ENCODE measurements at regions not wholly inside any gene's neighbourhood (a gene's known extent, or its start where the extent isn't known, plus 50 kb on each side); places are given as distances from the start of the nearest gene placed in this dataset.

DNA sequence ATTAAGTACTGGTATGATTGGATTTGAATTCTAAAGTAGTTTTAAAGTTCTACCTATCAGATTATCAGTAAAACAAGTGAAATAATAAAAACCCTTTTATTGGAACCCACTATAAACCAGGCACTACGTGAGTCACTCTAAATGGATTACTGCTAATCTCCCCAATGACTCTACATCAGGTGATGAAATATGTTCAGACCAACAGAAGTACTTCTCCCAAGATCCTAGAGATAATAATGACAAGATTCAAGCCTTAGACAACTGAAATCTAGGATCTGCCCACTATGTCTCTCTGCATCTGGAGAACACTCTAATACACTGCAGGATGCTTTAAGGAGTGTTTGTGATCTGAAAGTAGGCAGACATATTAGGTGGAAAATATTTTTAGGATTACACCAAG is 652.1 kb upstream of the CHORDC1 start:
- Histone ChIP-seq H3K18ac (ENCODE audit: low read depth, low read length) (no peak overlapping the region), H4K5ac (ENCODE audit: low read depth, low read length) (no peak overlapping the region), H3K9me3 (ENCODE audit: control insufficient read depth, insufficient read depth, low read length) (peaks cover 2% of the 10 kb centered on the region; the same call in 1 of the 2 replicates), H3K4me1 (ENCODE audit: control insufficient read depth, insufficient read depth, low read length) (no peaks in the 10 kb centered on the region), H3K27me3 (ENCODE audit: control insufficient read depth, insufficient read depth, low read length) (no peaks in the 10 kb centered on the region), H2BK20ac (ENCODE audit: low read depth, low read length) (no peak overlapping the region), H3K56ac (ENCODE audit: extremely low read depth, insufficient read depth, low read length) (no peak overlapping the region), H2BK15ac (ENCODE audit: low read depth, low read length) (no peak overlapping the region), H3K4me3 (ENCODE audit: insufficient read depth, low read depth, low read length) (no peak overlapping the region), H4K91ac (ENCODE audit: insufficient read depth, low read depth, low read length) (no peak overlapping the region), H2AK9ac (replicated peaks; ENCODE audit: low read depth, low read length, poor library complexity) (no peak overlapping the region), H3K4me2 (ENCODE audit: low read depth, low read length) (no peak overlapping the region), H3K9me1 (ENCODE audit: insufficient read depth, low read length) (no peaks in the 10 kb centered on the region), H3K27ac (ENCODE audit: insufficient read depth, low read length) (no peak overlapping the region), H4K8ac (ENCODE audit: low read depth in 2 of 2, low read length in 2 of 2) (no peak overlapping the region), H3K4ac (ENCODE audit: low read depth, low read length) (no peak overlapping the region), H3K36me3 (ENCODE audit: control insufficient read depth, insufficient read depth, low read length) (no peaks in the 10 kb centered on the region), H2BK5ac (ENCODE audit: low read depth, low read length, poor library complexity, severe bottlenecking) (no peak overlapping the region), H3K9ac (ENCODE audit: low read depth, low read length) (no peak overlapping the region), H2AFZ (replicated peaks; ENCODE audit: low read length, poor library complexity) (no peak overlapping the region), H4K20me1 (ENCODE audit: insufficient read depth, low read length) (no peaks in the 10 kb centered on the region), H2AK5ac (ENCODE audit: low read depth, low read length) (no peak overlapping the region), H3K23ac (ENCODE audit: low read depth, low read length) (no peak overlapping the region), H3K79me1 (ENCODE audit: low read depth in 1 of 2, low read length in 2 of 2) (no peaks in the 10 kb centered on the region), H3K14ac (replicated peaks; ENCODE audit: low read depth, low read length) (no peak overlapping the region), H2BK120ac (ENCODE audit: low read depth, low read length) (no peak overlapping the region)
- no TSS peak for BruUV-seq (replicated peaks)
- ChIA-PET POLR2A (ENCODE audit: unreplicated experiment) (no interaction called here), CTCF (no interaction called here)
- intact Hi-C loops (cut with micrococcal nuclease) (no loop called here), dilution Hi-C loops (cut with HindIII; ENCODE audit: low sequenced_read_pairs, unreplicated experiment) (no loop called here), in situ Hi-C loops (cut with MboI; ENCODE audit: low sequenced_read_pairs) (no loop called here)
- WGBS, 2 experiments (ENCODE audit: extremely low coverage in 2 of 2, insufficient read length in 1 of 2), result no CpG with 5 or more reads among the region's 1 CpG
- TF ChIP-seq SMC3 (IDR thresholded peaks at IDR 0.05; ENCODE audit: low read depth, low read length) (no peak), MAFK (IDR thresholded peaks at IDR 0.05; ENCODE audit: low read depth, low read length) (no peak), RCOR1 (IDR thresholded peaks at IDR 0.05; ENCODE audit: insufficient replicate concordance, low read length) (no peak), RFX5 (IDR thresholded peaks at IDR 0.05; ENCODE audit: low read depth, low read length) (no peak), MXI1 (IDR thresholded peaks at IDR 0.05; ENCODE audit: borderline replicate concordance, low read depth, low read length) (no peak), CTCF (conservative IDR thresholded peaks at IDR 0.05; ENCODE audit: low read depth, low read length) (no peak), BHLHE40 (IDR thresholded peaks at IDR 0.05; ENCODE audit: low read depth, low read length) (no peak)
- TF ChIP-seq, protein P1, sequence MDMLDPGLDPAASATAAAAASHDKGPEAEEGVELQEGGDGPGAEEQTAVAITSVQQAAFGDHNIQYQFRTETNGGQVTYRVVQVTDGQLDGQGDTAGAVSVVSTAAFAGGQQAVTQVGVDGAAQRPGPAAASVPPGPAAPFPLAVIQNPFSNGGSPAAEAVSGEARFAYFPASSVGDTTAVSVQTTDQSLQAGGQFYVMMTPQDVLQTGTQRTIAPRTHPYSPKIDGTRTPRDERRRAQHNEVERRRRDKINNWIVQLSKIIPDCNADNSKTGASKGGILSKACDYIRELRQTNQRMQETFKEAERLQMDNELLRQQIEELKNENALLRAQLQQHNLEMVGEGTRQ (IDR thresholded peaks at IDR 0.05; ENCODE audit: low read depth, low read length), result no peak
- no peak for ATAC-seq (ENCODE audit: low read depth)
- DNase-seq, result no peak

All from IMR-90 (cell line).